Transverse colon (tissue), 3 donors: ENCODE measurements at regions not wholly inside any gene's neighbourhood (a gene's known extent, or its start where the extent isn't known, plus 50 kb on each side); places are given as distances from the start of the nearest gene placed in this dataset.

ENCODE experiments used
- CTCF ChIP-seq, 5 experiments: fragments of 200-600 bp in 3 of 5; fragments of 450-650 bp in 2 of 5; sonication (generic) in 3 of 5; IDR thresholded peaks; 1 replicate in 2 of 5; 2 replicates in 3 of 5; pipeline ENCODE4 v1.5.1; 2016 to 2017; ENCODE audit warnings: antibody characterized with exemption in 5 of 5, inconsistent platforms in 3 of 5, mild to moderate bottlenecking in 2 of 5, moderate library complexity in 1 of 5
- EP300 ChIP-seq: sonication (generic); formaldehyde crosslinking; IDR thresholded peaks from one replicate; pipeline ENCODE4 v1.6.1; 2017; ENCODE audit warnings: antibody characterized with exemption, low read depth

- TF ChIP-seq CTCF (IDR thresholded peaks at IDR 0.05), result no peak
- TF ChIP-seq EP300, result no peak
These were observed 243.2 kb downstream of the RFPL4B start for GRCh38 chr6:112590326-112590725.
